RPMI7951 (cell line): ENCODE measurements at regions not wholly inside any gene's neighbourhood (a gene's known extent, or its start where the extent isn't known, plus 50 kb on each side); places are given as distances from the start of the nearest gene placed in this dataset.

Experiments
- DNase-seq: peaks from one replicate; pipeline ENCODE4 v3.0.0-alpha.2; 2012; ENCODE audit warnings: low read depth

GRCh38 chr7:7051206-7051877 lies 131.0 kb upstream of the C1GALT1 start:
- DNase-seq = peak; percentile 9

DNA sequence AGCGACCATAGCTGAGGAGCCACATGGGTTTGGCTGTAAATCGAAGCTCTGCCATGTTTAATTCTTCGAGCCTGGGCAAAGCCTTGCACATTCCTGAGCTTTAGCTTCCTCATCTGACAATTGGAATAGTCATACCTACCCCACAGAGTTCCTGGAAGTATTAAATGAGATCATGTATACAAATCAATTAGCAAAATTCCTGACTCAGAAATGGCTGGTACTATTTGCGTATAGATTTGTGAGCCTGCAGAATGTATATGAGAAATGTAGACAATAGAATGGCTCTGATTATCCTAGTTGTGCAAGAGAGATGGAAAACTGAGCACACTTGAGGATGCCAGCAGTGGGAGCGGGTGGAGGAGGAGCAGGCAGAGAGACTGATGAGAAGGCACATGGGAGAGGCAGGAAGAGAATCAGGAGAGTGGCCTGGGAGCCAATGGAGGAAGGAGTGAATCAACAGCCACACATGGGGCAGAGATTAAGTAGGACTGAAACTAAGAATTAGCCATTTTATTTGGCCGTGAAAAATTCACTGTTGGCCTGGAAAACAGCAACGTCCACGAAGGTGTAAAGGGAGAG lies 128.0 kb upstream of the C1GALT1 start:
- DNase-seq = no peak

DNA sequence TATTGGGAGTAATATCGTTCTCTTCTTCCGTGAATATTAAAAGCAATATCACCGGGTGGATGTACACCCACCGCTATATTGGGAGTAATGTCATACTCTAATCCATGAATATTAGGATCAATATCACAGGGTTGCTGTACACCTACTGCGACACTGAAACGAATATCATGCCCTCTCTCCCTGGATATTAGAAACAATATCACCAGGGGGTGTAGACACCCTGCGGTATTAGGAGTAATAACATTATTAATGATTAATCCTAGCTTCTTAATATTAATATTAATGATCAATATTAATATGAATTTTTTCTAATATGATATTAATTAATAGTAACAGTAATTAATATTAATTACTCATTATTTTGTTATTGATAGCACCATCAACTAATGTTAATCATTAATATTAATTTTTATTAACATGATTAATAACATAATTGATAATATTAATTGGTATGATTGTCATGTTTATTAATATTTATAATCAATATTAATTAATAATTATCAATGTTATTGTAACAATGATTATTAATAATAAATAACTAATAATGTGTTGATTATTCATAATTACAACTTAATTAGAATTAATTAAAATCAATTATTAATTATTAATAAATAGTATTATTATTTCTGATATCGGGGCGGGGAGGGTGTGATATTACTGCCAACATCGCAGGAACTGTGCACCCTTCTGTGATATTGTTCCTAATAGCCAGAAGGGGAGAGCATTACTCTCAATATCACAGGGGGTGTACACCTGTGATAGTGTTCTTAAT lies 121.3 kb upstream of the C1GALT1 start:
- DNase-seq = no peak

DNA sequence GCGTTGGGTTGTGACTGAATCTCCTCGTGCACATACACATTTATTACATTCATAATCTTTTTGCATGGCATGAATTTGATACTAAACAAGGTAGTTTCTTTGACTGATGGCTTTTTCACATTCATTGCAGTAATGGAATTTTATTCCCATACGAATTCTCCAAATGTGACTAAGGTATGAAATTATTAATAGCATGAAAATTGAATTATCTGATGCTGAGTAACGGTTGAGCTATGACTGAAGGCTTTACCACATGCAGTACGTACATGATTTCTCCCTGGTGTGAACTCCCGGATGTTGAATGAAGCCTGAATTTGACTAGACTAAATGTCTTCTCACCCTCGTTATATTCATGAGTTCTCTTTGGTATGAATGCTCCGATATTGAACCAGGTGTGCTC lies 104.4 kb upstream of the C1GALT1 start:
- no peak for DNase-seq

- no peak for DNase-seq
These were observed 101.5 kb upstream of the C1GALT1 start for GRCh38 chr7:7080802-7081201.

DNA sequence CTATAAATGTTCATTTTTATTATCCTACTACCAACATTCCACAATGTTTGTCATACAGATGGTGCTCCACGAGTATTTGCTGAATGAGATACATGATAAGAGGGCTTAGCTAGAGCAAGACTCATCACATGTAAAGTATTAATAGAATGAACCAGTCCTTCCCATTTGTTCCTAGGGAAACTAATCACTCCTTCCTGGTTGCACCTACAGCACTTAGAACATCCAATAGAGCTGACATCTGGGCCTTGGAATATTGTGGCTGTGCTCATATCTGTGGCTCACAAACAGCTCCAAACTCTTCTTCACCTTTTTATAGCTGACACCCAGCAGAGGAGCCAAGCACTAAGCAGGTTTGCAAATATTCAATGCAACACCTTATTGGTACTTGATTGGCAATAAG lies 91.9 kb upstream of the C1GALT1 start:
- no peak for DNase-seq

- no peak for DNase-seq
These were observed 84.0 kb upstream of the C1GALT1 start for GRCh38 chr7:7098280-7098818.

- DNase-seq = peak; percentile 98
These were observed 82.7 kb upstream of the C1GALT1 start for GRCh38 chr7:7099584-7100014.

DNA sequence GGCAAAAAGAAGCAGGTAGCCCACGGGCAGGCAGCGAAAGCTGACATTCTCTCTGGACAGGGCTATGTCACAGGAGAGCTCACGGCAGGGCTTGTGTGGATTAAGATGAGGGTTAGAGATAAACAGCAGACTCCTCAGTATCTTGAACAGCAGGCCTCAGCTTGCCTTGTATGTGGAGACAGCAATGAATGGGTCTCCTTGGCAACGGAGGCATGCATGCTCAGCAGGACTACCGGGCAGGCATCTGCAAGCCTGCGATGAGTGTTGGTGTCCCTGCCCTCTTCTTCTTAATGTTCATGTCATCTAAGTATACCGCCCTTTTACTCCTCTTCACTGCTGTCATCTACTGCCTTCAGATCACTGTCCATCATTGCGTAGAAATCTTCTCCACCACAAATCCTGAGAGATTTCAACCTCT lies 81.9 kb upstream of the C1GALT1 start:
- peak; percentile 5 for DNase-seq

DNA sequence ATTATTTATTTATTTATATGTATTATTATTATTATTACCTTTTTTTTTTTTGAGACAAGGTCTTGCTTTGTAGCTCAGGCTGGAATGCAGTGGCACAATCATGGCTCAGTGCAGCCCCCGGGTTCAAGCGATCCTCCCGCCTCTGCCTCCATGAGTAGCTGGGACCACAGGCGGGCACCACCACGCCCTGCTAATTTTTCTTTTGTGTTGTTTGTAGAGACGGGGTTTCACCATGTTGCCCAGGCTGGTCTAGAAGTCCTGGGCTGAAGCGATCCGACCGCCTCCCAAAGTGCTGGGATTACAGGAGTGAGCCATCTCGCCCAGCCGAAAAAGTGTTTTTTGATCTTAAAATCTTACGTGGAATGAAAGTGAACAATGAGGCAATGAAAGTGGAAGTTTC lies 79.4 kb upstream of the C1GALT1 start:
- DNase-seq = peak; percentile 25

GRCh38 chr7:7103343-7104313 lies 78.7 kb upstream of the C1GALT1 start:
- peak; percentile 80 for DNase-seq

- DNase-seq = peak; percentile 9
These were observed 78.0 kb upstream of the C1GALT1 start for GRCh38 chr7:7104314-7104698.

GRCh38 chr7:7104971-7105370 lies 77.4 kb upstream of the C1GALT1 start:
- no peak for DNase-seq

DNA sequence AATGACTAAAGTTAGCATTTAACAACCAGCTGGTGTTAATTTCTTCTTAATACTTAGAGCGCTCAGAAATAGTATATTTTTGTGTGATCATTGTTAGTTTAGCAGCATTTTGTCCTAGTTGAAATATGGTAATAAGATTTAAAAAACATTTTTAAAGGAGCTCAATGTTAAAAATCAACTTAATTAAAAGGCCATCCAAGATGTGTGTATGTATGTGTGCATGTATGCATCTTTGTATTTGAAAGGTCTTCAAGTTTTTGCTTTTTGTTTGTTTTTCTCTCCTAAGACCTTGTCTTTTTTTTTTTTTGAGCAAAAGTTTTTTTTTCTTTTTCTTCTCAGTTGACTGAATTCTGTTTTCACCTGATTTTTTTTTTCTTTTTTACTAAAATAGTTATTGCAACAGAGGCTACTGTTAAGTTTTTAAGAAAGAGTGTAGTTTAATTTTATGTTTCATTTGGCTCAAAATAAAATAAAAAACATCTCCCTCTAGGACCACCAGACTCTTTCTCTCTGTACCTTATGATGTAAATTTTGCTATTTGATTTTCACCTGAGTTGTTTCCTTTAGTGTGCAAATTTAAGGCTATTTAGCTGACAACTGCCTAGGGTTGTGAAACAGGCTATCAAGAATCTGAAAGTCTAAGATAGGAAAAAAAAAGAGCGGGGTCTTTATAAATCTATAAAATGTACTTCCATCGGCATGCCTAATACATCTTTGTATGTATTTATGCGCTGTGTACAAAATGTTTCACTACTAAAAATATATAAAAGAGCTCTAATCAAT lies 76.4 kb upstream of the C1GALT1 start:
- DNase-seq = no peak

- no peak for DNase-seq
These were observed 73.4 kb upstream of the C1GALT1 start for GRCh38 chr7:7108931-7109330.

- DNase-seq = no peak
These were observed 72.4 kb upstream of the C1GALT1 start for GRCh38 chr7:7109934-7110333.

- no peak for DNase-seq
These were observed 71.6 kb upstream of the C1GALT1 start for GRCh38 chr7:7110706-7111105.

DNA sequence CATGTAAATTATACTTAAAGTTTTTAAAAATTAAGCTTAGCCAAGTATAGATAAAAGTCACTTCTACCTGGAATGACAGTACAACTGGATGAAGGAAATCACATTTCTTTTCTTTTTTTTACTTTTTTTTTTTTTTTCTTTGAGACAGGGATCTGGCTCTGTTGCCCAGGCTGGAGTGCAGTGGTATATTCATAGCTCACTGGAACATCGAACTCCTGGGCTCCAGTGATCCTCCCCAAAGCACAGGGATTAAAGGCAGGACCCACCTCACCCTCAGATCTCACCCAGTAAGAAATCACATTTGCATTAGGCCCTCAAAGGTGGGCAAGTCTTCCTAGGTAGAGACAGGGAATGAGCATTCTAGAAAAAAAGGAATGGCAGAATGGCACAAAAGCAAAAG lies 69.5 kb upstream of the C1GALT1 start:
- no peak for DNase-seq

- DNase-seq = no peak
These were observed 67.6 kb upstream of the C1GALT1 start for GRCh38 chr7:7114575-7115291.

DNA sequence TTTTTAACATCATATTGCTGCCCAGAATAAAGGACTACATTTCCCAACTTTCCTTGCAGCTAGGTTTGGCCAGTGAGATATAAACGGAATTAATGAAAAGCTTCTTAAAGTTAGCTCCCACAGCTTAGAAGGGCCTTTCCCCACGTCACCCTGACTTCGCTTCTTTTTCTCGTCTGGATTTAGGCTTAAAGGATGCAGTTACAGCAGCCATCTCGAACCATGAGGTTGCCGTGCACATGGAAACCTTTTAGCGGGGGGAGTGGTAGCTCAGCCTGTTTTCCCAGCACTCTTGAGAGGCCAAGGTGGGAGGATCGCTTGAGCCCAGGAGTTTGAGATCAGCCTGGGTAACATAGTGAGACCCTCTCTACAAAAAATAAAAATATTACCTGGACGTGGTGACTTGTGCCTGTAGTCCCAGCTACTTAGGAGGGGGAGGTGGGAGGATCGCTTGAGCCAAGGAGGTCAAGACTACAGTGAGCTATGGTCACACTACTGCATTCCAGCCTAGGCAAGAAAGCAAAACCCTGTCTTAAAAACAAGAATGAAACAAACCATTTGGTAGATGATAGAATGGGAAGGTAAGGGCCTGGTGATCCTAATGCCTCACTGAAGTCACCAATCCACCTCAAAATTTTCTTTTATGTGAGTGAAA lies 64.3 kb upstream of the C1GALT1 start:
- DNase-seq = no peak
